ENCODE measurements at regions not wholly inside any gene's neighbourhood (a gene's known extent, or its start where the extent isn't known, plus 50 kb on each side); places are given as distances from the start of the nearest gene placed in this dataset.

DNA sequence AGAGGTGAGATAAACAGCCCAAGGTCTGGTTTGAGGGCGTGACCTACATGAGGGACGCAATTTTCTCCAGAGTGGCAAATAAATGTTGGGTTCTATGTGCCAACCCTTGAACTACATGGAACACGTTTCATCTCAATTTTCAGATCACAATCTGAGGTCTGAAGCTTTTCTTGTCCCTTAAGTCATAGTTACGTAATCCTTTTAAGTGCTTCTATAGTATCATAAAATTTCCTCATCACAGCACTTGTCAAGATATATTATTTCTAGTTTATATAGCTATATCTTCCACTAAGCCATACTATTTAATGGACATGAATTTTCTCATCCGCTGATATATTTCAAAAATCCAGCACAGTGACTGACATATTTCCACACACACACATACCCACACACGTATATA, 53.1 kb upstream of the GRIN3A start:
- Histone ChIP-seq H3K27me3 (ENCODE audit: control insufficient read depth, insufficient read depth, low read length) (no peaks in the 10 kb centered on the region), H3K4me3 (ENCODE audit: low read depth, low read length) (no peak overlapping the region), H3K36me3 (ENCODE audit: control insufficient read depth, insufficient read depth, low read length) (no peaks in the 10 kb centered on the region)
- no peak for DNase-seq (ENCODE audit: low read depth)
- no peak for FAIRE-seq
- TF ChIP-seq, protein P1, sequence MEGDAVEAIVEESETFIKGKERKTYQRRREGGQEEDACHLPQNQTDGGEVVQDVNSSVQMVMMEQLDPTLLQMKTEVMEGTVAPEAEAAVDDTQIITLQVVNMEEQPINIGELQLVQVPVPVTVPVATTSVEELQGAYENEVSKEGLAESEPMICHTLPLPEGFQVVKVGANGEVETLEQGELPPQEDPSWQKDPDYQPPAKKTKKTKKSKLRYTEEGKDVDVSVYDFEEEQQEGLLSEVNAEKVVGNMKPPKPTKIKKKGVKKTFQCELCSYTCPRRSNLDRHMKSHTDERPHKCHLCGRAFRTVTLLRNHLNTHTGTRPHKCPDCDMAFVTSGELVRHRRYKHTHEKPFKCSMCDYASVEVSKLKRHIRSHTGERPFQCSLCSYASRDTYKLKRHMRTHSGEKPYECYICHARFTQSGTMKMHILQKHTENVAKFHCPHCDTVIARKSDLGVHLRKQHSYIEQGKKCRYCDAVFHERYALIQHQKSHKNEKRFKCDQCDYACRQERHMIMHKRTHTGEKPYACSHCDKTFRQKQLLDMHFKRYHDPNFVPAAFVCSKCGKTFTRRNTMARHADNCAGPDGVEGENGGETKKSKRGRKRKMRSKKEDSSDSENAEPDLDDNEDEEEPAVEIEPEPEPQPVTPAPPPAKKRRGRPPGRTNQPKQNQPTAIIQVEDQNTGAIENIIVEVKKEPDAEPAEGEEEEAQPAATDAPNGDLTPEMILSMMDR (IDR thresholded peaks at IDR 0.05; ENCODE audit: insufficient read depth, low read length, severe bottlenecking): no peak
